ENCODE measurements at regions not wholly inside any gene's neighbourhood (a gene's known extent, or its start where the extent isn't known, plus 50 kb on each side); places are given as distances from the start of the nearest gene placed in this dataset.
"Not testable (repeated sequence)": the region's sequence is repeated elsewhere in the genome, so short reads cannot be mapped to it uniquely, and the experiment has no call there.

DNA sequence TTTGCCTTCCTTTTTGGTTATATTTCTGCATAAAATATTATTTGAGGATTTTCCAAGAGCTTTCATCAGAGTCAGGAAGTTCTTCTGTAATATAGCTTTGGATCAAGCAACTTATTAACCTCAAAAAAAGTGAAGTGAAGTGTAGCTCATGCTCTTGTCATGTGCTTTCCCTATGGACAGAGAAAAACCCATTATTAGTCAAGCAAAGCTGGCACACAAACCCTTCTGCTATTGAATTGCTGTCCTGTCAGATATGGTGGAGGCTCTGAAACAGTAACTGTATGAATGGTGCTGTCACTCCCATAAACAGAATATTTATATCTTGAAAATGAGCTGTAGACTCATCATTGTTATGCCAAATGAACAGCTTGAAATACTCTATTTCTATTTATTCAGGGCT is 1533.3 kb downstream of the RPIA start:
- DNase-seq (ENCODE audit: low spot score) = not testable (repeated sequence)

DNA sequence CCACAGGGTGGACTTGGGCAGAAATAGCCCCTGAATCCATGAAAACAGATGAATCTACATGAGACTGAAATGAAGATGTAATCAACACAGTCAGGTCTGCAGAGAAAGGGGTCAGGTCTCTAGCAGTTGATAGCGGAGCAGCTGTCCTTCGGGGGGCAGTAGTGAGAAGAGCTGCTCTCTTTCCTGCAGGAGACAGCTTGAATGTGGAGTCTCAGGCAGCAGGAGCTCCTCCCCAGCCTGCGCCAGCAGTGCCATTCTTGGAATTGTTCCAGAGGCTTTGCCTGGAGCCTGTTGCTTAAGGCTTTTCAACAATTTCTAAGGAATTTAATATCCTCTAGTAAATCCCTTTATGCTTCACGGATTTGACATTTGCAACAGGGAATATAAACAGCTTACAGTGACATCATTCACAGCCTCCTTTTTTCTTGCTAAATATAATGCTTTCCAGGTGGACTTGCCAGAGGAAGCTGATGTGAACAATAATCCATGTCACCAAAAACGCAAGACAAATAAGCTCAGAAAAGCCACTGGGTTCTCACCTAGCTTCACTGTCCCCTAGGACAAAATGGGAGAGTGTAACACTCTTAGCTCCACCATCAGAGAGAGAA is 1535.1 kb downstream of the RPIA start:
- DNase-seq (ENCODE audit: low spot score) = not testable (repeated sequence)

DNA sequence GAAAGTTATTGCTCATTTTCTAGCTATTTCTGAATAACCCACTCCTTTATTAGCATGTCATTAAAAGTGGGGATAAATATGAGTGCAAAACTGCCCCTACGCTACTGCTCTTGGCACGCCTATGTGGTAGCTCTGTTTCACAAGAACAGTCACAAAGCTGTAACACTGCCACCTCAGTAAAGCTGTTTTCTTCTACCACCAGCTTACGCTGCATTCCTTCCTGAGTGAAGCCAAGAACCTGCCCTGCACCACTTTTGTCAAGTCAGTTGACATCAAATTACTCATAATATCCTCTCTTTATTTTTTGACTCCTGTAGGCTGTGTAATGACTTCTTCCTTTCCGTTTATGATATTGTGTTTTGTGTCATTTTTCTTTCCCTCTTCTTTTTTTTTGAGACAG is 1539.7 kb downstream of the RPIA start:
- not testable (repeated sequence) for DNase-seq (ENCODE audit: low spot score)

DNA sequence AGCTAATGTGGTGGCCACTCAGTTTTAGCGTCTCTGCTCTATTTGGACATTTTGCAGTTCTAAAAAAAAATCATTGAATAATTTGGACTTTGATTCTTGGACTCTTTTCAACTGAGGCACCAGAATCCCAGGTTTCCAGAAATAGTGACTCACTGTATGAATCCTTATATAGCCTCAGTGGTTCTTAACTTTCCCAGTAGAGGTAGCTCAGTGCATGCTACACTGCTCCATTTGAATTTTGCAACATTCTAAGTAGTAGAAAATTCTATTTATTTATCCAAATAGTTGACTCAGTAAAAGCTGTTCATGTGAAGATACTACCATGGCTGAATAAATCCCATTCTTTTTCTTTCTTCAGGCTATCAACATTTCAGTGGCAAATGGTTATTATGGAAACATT is 1544.0 kb downstream of the RPIA start:
- not testable (repeated sequence) for DNase-seq (ENCODE audit: low spot score)

DNA sequence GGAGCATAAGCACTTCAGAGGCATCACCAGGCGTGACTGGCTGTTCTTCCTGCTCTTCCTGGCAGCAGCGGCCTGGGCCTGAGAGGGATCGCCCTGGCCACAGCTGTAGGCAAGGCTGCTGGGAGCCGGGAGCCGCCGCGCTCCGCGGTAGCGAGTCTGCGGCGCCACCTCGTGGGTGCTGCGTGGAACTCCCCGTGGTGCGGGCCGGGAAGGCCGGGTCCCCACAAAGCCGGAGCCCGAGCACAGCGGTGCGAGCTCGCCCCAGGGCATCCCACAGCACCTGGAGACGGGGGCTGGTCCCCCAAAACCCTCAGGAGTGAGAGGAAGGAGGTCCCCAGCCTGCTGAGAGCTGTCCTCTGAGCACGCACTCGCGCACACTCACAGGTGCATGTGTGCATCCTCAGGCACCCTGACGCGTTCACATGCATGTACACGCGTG is 1546.5 kb downstream of the RPIA start:
- peak; percentile 6 for DNase-seq (ENCODE audit: low spot score)

DNA sequence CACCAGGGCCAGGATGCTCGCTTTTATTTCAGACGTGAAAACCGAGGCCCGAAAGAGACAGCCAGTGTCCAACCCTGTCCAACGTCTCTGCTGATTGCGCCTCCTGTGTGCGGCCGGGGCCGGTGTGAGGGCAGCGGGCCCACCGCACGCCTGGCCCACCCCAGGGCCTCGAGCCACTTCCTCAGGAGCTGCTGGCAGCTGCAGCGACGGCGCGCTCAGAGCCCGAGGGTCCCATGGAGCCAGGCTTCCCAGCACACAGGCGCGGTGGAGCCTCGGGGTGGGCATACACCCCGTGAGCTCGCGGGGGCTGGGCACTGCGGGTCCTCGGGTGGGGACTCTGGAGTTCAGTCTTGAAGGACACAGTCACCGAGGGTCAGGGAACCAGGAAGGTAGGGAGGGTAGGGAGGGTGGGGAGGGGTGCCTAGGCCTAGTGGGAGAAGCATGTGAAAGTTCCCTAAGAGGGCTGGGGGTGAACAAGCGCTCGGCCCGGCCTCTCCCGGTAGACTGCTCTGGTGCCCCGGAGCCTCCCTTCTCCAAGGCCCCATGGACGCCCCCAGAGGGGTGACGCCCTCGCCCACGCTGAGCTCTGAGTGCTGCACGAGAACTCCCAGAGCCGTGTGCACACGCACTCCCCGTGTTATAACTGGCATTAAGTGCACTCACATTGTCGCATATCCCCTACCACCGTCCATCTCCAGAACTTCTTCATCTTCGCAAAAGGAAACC is 1547.2 kb downstream of the RPIA start:
- DNase-seq (ENCODE audit: low spot score) = not testable (repeated sequence)

DNA sequence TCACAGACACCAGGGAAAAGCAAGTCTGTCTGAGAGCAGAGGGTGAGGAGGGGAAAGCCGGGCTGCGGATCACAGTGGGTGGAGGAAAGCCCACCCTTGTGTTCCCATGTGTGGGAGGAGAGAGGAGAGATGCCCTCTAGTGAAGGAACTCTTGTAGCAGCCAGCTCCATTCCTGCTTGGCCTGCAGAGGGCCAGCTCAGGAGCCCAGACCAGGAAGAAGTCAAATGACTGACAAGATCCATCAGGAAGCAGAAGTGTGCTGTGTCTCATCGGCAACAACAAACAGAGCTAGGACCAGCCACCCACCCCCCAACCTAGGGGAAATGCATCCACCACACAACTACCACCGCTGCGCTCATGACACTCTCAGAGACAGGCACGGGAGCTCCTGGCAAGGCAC is 1548.3 kb downstream of the RPIA start:
- DNase-seq (ENCODE audit: low spot score) = not testable (repeated sequence)

DNA sequence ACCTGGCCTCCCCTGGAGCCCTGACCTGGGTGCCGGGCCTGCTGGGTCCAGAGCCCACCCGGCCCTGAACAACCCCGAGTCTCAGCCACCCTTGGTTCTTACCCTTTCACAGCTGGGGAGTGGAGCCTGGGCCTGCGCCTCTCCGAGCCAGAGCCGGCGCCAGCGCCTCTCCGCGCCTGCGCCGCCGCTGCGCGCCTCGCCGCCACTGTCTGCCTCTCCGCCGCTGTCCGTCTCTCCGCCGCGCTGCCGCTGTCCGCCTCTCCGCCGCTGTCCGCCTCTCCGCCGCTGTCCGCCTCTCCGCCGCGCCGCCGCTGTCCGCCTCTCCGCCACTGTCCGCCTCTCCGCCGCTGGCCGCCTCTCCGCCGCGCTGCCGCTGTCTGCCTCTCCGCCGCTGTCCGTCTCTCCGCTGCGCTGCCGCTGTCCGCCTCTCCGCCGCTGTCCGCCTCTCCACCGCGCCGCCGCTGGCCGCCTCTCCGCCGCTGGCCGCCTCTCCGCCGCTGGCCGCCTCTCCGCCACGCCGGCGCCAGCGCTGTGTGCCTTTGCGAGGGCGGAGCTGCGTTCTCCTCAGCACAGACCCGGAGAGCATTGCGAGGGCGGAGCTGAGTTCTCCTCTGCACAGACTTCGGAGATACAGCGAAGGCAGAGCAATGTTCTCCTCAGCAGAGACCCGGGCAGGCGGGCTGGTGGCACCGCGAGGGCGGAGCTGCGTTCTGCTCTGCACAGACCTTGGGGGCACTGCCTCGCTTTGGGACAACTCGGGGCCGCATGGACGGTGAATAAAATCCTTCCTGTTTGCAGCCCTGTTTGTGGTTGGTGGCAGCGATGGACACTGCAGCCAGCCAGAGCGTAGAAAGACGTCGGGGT is 1553.7 kb downstream of the RPIA start:
- DNase-seq (ENCODE audit: low spot score) = not testable (repeated sequence)

DNA sequence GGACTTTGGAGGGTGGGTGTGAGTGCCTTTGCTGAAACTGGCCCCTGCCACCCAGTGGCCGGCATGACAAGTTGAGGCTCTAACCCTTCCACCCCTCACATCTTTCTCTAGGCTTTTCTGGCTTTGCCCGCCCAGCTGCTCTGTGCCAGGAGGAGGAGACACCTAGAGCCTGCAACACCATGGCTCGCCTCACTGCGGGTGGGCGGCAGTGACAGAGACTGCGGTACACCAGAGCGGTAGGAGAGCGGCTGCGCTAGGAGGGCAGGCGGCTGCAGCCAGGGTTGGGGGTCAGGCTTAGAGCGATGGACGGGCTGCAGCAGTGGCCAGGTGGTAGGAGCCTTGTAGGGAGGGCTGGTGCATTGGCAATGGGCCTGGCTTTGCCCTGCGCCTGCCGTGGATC is 1556.9 kb downstream of the RPIA start:
- not testable (repeated sequence) for DNase-seq (ENCODE audit: low spot score)

DNA sequence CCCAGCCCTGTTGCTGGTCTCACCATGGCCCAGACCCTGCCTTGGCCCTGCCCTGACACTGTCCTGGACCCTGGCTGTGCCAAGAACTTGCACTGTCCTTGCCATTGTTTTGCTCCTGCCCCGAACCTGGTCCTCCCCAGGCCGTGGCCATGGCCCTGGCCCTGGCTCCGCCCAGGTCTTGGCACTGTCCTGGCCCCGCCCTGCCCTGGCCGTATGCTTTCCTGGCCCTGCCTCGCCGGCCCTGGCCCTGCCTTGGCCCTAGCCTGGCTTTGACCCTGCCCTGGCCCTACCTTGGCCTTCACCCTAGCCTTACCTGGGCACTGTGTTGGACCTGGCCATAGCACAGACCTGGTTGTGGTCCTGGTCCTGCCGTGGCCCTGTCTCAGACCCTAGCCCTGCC is 1558.9 kb downstream of the RPIA start:
- not testable (repeated sequence) for DNase-seq (ENCODE audit: low spot score)

DNA sequence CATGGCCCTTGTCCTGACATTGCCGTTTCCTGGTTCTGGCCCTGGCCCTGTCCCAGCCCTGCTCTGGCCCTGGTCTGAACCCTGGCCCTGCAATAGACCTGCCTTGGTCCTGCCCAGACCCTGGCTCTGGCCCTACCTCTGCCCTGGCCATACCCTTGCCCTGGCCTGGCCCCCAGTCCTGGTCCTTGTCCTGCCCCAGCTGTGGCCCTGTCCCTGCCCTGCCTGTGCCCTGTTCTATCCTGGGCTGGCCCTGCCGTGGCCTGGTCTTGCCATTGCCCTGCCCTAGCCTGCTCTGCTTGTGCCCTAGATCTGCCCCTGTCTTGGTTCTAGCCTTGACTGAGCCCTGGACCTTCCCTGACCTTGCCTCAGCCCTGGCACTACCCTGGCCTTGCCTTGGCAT is 1560.1 kb downstream of the RPIA start:
- DNase-seq (ENCODE audit: low spot score) = not testable (repeated sequence)

DNA sequence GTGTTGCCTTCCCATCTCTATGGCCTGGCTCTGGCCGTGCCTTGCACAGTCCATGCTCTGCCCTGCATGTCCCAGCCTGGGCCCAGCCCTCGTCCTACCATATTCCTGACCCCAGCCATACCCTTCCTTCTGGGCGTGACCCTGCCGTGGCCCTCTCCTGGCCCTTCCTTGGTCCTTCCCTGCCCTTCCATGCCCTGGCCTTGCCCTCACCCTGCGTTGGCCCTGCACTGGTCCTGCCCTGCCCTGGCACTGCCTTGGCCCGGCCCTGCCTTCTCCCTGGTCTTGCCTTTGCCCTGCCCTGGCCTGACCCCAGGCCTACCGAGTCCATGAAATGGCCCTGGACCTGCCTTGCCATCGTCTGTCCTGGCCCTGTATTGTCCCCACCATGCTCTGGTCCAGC is 1561.8 kb downstream of the RPIA start:
- DNase-seq (ENCODE audit: low spot score) = not testable (repeated sequence)

DNA sequence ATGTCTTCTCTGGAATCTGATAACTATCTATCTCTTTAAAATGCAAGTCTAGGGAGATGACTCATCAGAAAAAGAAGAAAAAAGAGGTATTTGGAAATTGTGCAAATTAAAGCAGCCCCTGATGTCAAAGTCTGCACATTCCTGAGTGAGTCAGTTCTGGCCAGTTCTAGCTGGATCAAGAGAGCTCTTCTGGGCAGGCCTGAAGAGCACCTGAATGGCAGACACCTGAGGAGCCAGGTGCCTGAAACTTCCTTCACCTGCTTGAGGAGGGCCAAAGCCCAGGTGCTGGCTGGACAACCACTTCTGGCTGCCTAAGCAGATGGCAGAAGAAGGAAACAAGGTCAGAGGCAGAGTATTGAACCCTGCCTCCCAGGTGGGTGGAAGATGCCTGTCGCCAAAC is 1575.4 kb downstream of the RPIA start:
- not testable (repeated sequence) for DNase-seq (ENCODE audit: low spot score)

DNA sequence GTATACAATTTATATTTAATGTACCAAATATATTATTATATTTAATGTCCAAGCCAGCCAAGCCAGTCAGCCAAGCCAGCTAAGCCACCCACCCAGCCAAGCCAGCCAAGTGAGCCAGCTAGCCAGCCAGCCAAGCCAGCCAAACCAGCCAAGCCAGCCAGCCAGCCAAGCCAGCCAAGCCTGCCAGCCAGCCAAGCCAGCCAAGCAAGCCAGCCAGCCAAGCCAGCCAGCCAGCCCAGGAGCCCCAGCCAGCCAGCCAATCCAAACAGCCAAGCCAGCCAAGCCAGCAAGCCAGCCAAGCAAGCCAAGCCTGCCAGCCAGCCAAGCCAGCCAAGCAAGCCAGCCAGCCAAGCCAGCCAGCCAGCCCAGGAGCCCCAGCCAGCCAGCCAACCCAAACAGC is 1596.3 kb downstream of the RPIA start:
- DNase-seq (ENCODE audit: low spot score) = not testable (repeated sequence)

DNA sequence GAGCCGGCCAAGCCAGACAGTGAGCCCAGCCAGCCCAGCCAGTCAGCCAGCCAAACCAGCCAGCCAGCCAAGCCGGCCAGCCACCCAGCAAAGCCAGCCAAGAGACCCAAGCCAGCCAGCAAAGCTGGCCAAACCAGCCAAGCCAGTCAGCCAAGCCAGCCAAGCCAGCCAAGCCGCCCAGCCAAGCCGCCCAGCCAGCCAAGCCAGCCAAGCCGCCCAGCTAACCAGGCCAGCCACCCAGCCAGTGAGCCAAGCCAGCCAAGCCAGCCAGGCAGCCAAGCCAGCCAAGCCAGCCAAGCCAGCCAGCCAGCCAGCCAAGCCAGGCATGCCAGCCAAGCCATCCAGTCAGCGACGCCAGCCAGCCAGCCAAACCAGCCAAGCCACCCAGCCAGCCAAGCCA is 1596.9 kb downstream of the RPIA start:
- not testable (repeated sequence) for DNase-seq (ENCODE audit: low spot score)

DNA sequence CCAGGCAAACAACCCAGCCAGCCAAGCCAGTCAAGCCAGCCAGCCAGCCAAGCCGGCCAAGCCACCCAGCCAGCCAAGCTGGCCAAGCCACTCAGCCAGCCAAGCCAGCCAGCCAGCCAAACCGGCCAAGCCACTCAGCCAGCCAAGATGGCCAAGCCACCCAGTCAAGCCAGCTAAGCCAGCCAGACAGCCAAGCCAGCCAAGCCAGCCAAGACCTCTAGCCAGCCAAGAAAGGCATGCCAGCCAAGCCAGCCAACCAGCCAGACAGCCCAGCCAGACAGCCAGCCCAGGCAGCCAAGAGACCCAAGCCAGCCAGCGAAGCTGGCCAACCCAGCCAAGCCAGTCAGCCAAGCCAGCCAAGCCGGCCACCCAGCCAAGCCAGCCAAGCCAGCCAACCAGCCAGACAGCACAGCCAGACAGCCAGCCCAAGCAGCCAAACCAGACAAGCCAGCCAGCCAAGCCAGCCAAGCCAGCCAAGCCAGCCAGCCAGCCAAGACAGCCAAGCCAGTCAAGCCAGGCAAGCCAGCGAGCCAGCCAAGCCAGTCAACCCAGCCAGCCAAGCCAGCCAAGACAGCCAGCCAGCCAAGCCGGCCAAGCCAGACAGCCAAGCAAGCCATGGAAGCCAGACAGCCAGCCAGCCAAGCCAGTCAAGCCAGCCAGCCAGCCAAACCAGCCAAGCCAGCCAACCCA is 1598.0 kb downstream of the RPIA start:
- not testable (repeated sequence) for DNase-seq (ENCODE audit: low spot score)

DNA sequence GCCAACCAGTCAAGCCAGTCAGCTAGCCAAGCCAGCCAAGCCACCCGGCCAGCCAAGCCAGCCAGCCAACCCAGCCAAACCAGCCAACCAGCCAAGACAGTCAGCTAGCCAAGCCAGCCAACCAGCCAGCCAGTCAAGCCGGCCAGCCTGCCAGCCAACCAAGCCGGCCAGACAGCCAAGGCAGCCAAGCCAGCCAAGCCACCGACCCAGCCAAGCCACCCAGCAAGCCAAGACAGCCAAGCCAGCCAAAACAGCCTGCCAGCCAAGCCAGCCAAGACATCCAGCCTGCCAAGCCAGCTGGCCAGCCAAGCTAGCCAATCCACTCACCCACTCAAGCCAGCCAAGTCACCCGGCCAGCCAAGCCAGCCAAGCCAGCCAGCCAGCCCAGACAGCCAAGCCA is 1599.2 kb downstream of the RPIA start:
- not testable (repeated sequence) for DNase-seq (ENCODE audit: low spot score)

DNA sequence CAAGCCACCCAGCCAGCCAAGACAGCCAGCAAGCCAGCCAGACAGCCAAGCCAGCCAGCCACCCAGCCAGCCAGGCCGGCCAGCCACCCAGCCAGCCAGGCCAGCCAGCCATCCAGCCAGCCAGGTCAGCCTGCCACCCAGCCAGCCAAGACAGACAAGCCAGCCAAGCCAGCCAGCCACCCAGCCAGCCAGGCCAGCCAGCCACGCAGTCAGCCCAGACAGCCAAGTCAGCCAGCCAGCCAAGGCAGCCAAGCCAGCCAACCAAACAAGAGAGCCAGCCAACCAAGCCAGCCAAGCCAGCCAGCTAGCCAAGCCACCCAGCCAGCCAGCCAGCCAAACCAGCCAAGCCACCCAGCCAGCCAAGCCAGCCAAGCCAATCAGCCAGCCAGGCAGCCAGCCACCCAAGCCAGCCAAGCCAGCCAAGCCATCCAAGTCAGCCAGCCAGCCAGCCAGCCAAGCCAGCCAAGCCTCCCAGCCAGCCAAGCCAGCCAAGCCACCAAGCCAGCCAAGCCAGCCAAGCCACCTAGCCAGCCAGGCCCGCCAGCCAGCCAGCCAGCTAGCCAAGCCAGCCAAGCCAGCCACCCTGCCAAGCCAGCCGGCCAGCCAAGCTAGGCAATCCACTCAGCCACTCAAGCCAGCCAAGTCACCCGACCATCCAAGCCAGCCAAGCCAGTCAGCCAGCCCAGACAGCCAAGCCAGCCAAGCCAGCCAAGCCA is 1599.9 kb downstream of the RPIA start:
- not testable (repeated sequence) for DNase-seq (ENCODE audit: low spot score)

DNA sequence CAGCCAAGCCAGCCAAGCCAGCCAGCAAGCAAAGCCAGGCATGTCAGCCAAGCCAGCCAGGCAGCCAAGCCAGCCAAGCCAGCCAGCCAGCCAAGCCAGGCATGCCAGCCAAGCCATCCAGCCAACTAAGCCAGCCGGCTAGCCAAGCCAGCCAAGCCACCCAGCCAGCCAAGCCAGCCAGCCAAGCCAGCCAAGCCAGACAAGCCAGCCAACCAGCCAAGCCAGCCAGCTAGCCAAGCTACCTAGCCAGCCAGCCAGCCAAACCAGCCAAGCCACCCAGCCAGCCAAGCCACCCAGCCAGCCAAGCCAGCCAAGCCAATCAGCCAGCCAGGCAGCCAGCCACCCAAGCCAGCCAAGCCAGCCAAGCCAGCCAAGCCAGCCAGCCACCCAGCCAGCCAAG is 1600.5 kb downstream of the RPIA start:
- DNase-seq (ENCODE audit: low spot score) = not testable (repeated sequence)

DNA sequence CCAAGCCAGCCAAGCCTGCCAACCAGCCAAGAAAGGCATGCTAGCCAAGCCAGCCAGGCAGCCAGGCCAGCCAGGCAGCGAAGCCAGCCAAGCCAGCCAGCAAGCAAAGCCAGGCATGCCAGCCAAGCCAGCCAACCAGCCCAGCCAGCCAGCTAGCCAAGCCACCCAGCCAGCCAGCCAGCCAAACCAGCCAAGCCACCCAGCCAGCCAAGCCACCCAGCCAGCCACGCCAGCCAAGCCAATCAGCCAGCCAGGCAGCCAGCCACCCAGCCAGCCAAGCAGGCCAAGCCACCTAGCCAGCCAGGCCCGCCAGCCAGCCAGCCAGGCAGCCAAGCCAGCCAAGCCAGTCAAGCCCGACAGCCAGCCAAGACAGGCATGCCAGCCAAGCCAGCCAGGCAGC is 1601.0 kb downstream of the RPIA start:
- DNase-seq (ENCODE audit: low spot score) = not testable (repeated sequence)

DNA sequence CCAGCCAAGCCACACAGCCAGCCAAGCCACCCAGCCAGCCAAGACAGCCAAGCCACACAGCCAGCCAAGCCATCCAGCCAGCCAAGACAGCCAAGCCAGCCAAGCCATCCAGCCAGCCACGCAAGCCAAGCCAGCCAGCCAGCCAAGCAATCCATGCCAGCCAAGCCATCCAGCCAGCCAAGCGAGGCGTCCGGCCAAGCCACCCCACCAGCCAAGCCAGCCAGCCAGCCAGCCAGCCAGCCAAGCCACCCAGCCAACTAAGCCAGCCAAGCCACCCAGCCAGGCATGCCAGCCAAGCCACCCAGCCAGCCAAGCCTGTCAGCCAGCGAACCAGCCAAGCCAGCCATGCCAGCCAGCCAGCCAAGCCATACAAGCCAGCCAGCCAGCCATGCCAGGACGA is 1601.8 kb downstream of the RPIA start:
- not testable (repeated sequence) for DNase-seq (ENCODE audit: low spot score)
